ENCODE measurements at regions not wholly inside any gene's neighbourhood (a gene's known extent, or its start where the extent isn't known, plus 50 kb on each side); places are given as distances from the start of the nearest gene placed in this dataset.

DNA sequence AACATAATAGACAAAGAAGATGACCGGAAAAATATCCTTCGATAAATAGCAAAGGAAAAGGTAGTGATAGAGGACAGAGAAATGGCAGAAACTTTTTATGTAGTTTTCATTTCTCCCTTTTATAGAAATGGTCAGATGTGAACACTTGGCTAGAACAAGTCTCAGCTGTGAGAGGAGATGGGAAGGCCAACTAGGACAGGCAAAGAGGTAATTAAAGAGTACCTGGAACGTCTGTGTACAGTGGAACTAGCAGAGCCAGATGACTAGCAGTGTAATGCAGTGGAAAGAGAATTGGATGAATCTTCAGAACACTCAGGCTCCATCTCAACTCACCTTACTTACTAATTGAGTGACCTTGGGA lies 69.2 kb downstream of the NABP1 start:
- Mint-ChIP-seq H3K4me1 (peaks cover 5% of the 10 kb centered on the region), H3K27me3 (ENCODE audit: low read depth) (no peaks in the 10 kb centered on the region), H3K36me3 (ENCODE audit: low read depth) (no peaks in the 10 kb centered on the region), H3K4me3 (no peak overlapping the region), H3K27ac (no peak overlapping the region), H3K9me3 (peaks cover 5% of the 10 kb centered on the region)
- TF ChIP-seq, protein P1, sequence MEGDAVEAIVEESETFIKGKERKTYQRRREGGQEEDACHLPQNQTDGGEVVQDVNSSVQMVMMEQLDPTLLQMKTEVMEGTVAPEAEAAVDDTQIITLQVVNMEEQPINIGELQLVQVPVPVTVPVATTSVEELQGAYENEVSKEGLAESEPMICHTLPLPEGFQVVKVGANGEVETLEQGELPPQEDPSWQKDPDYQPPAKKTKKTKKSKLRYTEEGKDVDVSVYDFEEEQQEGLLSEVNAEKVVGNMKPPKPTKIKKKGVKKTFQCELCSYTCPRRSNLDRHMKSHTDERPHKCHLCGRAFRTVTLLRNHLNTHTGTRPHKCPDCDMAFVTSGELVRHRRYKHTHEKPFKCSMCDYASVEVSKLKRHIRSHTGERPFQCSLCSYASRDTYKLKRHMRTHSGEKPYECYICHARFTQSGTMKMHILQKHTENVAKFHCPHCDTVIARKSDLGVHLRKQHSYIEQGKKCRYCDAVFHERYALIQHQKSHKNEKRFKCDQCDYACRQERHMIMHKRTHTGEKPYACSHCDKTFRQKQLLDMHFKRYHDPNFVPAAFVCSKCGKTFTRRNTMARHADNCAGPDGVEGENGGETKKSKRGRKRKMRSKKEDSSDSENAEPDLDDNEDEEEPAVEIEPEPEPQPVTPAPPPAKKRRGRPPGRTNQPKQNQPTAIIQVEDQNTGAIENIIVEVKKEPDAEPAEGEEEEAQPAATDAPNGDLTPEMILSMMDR (IDR thresholded peaks at IDR 0.05; ENCODE audit: unreplicated experiment in 3 of 3), result no peak

GRCh38 chr2:191748059-191748461 lies 70.1 kb downstream of the NABP1 start:
- H3K36me3 Mint-ChIP-seq (ENCODE audit: low read depth), result no peaks in the 10 kb centered on the region
- H3K4me1 Mint-ChIP-seq, result peaks cover 5% of the 10 kb centered on the region
- H3K27ac Mint-ChIP-seq, result no peak overlapping the region
- no peak overlapping the region for H3K4me3 Mint-ChIP-seq
- peaks cover 5% of the 10 kb centered on the region for H3K9me3 Mint-ChIP-seq
- TF ChIP-seq, protein P1 (IDR thresholded peaks at IDR 0.05; ENCODE audit: unreplicated experiment in 3 of 3), result no peak
- H3K27me3 Mint-ChIP-seq (ENCODE audit: low read depth), result no peaks in the 10 kb centered on the region

DNA sequence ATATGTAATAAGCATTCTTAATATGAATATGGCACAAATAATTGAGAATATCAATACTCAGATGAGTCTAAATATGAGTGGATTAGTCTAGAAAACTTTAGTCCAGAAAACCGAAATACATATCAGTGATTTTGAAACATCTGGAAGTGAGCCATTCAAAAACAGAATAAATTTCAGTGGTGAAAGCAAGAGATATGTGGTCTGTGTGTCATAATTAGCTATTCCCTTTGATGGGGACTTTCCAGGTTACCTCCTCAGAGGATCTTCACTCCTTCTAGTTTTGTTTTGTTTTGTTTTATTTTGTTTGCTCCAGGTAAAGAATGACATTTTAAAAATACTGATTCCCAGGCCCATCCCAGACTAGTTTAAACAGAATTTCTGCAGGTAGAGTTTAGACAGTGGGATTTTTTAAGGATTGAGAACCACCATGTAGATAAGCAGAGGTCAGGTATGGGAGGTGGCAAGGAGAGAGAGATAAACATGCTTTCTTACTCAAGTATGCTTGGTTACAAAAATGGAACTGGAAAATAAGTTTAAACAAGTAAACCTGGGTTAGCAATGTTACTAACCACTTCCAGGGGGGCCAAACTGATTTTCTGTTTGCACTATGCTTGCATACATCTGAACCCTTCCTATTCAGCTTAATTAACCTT lies 70.7 kb downstream of the NABP1 start:
- Mint-ChIP-seq H3K36me3 (ENCODE audit: low read depth) (no peaks in the 10 kb centered on the region), H3K4me3 (no peak overlapping the region), H3K9me3 (peaks cover 2% of the 10 kb centered on the region), H3K27me3 (ENCODE audit: low read depth) (no peaks in the 10 kb centered on the region), H3K4me1 (peaks cover 5% of the 10 kb centered on the region), H3K27ac (no peak overlapping the region)
- TF ChIP-seq, protein P1 (IDR thresholded peaks at IDR 0.05; ENCODE audit: unreplicated experiment in 3 of 3), result no peak

DNA sequence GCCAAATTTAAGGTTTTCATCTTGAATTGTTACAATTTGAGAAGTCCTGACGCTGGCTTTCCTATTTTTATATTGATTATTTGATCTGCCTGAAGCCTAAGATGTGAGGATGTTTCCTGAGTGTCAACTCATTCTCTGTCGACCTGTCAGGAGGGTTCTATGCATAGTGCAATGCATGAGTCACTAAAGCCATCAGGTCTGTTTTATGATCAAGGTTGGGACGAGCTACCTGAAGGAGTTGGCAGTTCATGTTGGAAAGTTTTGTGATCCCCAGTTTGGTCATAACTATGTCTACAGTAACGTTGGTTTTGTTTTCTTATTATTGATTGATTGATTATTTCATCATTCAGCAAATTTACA lies 71.2 kb downstream of the NABP1 start:
- no peaks in the 10 kb centered on the region for H3K36me3 Mint-ChIP-seq (ENCODE audit: low read depth)
- H3K27ac Mint-ChIP-seq, result no peak overlapping the region
- no peak overlapping the region for H3K4me3 Mint-ChIP-seq
- peaks cover 2% of the 10 kb centered on the region for H3K9me3 Mint-ChIP-seq
- H3K27me3 Mint-ChIP-seq (ENCODE audit: low read depth), result no peaks in the 10 kb centered on the region
- peaks cover 5% of the 10 kb centered on the region for H3K4me1 Mint-ChIP-seq
- TF ChIP-seq, protein P1 (IDR thresholded peaks at IDR 0.05; ENCODE audit: unreplicated experiment in 3 of 3), result no peak

- TF ChIP-seq, protein P1 (IDR thresholded peaks at IDR 0.05; ENCODE audit: unreplicated experiment in 3 of 3), result no peak
- H3K9me3 Mint-ChIP-seq, result no peaks in the 10 kb centered on the region
- H3K4me1 Mint-ChIP-seq, result peaks cover 5% of the 10 kb centered on the region
- no peaks in the 10 kb centered on the region for H3K27me3 Mint-ChIP-seq (ENCODE audit: low read depth)
- H3K4me3 Mint-ChIP-seq, result no peak overlapping the region
- H3K27ac Mint-ChIP-seq, result no peak overlapping the region
- no peaks in the 10 kb centered on the region for H3K36me3 Mint-ChIP-seq (ENCODE audit: low read depth)
Observed at GRCh38 chr2:191754103-191754502, 76.2 kb downstream of the NABP1 start.

- H3K9me3 Mint-ChIP-seq, result no peaks in the 10 kb centered on the region
- no peaks in the 10 kb centered on the region for H3K27me3 Mint-ChIP-seq (ENCODE audit: low read depth)
- H3K27ac Mint-ChIP-seq, result no peak overlapping the region
- no peak overlapping the region for H3K4me3 Mint-ChIP-seq
- no peaks in the 10 kb centered on the region for H3K36me3 Mint-ChIP-seq (ENCODE audit: low read depth)
- TF ChIP-seq, protein P1 (IDR thresholded peaks at IDR 0.05; ENCODE audit: unreplicated experiment in 3 of 3), result no peak
- H3K4me1 Mint-ChIP-seq, result peaks cover 5% of the 10 kb centered on the region
Observed at GRCh38 chr2:191756761-191757160, 78.8 kb downstream of the NABP1 start.
